ENCODE measurements at regions not wholly inside any gene's neighbourhood (a gene's known extent, or its start where the extent isn't known, plus 50 kb on each side); places are given as distances from the start of the nearest gene placed in this dataset.
A peak's percentile ranks its signal among the peaks of the same experiment; 100 is the strongest.

GRCh38 chr4:189113389-189113888 lies 827.2 kb upstream of the FRG1 start:
- TF ChIP-seq, protein P1, sequence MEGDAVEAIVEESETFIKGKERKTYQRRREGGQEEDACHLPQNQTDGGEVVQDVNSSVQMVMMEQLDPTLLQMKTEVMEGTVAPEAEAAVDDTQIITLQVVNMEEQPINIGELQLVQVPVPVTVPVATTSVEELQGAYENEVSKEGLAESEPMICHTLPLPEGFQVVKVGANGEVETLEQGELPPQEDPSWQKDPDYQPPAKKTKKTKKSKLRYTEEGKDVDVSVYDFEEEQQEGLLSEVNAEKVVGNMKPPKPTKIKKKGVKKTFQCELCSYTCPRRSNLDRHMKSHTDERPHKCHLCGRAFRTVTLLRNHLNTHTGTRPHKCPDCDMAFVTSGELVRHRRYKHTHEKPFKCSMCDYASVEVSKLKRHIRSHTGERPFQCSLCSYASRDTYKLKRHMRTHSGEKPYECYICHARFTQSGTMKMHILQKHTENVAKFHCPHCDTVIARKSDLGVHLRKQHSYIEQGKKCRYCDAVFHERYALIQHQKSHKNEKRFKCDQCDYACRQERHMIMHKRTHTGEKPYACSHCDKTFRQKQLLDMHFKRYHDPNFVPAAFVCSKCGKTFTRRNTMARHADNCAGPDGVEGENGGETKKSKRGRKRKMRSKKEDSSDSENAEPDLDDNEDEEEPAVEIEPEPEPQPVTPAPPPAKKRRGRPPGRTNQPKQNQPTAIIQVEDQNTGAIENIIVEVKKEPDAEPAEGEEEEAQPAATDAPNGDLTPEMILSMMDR (conservative IDR thresholded peaks at IDR 0.05): no peak
- no peak overlapping the region for H3K27ac ChIP-seq

DNA sequence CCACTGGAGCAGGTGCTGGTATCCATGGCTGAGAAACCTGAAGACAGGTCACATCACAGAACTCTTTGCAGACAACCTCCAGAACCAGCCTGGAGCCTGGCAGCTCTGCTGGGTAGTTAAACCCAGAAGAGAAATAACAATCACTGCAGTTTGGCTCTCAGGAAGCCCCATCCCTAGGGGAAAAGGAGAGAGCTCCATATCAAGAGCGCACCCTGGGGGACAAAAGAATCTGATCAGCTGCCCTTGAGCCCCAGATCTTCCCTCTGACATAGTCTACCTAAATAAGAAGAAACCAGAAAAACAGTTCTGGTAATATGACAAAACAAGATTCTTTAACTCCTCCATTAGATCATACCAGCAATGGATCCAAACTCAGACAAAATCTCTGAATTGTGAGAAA lies 823.2 kb upstream of the FRG1 start:
- no peak overlapping the region for H3K27ac ChIP-seq
- TF ChIP-seq, protein P1 (conservative IDR thresholded peaks at IDR 0.05): no peak

DNA sequence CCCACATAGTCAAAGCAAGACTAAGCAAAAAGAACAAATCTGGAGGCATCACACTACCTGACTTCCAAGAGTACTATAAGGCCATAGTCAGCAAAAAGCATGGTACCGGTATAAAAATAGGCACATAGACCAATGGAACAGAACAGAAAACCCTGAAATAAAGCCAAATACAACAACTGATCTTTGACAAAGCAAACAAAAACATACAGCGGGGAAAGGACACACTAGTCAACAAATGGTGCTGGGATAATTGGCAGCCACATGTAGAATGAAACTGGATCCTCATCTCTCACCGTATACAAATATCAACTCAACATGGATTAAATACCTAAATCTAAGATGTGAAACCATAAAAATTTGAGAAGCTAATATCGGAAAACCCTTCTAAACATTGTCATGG lies 819.3 kb upstream of the FRG1 start:
- no peak overlapping the region for H3K27ac ChIP-seq
- TF ChIP-seq, protein P1 (conservative IDR thresholded peaks at IDR 0.05): no peak

DNA sequence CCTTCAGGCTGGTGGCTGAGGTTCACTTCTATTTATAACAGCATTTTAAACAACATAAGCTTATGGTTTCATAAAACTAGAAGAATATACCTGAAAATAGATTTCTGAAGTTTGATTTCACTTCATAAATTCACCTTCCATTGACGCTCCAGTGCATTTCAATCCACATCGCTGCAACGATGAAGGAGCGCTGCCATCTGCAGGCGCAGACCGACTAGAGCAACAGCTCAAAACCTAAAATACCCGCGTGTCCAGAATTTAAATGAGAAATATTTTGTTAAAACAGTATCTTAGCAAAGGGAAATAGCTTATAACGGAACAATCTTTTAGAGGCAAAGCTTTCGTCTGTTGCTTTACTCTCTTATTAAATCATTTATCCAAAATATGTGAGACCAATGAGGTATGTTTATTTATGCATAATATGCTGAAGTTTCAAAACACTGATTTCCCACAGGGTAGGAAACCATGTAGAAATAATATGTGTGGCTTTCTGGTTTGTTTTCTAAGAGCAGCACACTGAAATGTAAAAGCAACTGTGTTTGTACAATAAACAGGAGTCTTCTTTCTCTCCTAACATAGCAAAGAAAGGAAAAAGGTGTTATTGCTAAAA lies 816.4 kb upstream of the FRG1 start:
- H3K27ac ChIP-seq: no peak overlapping the region
- TF ChIP-seq, protein P1 (conservative IDR thresholded peaks at IDR 0.05): peak; percentile 93

DNA sequence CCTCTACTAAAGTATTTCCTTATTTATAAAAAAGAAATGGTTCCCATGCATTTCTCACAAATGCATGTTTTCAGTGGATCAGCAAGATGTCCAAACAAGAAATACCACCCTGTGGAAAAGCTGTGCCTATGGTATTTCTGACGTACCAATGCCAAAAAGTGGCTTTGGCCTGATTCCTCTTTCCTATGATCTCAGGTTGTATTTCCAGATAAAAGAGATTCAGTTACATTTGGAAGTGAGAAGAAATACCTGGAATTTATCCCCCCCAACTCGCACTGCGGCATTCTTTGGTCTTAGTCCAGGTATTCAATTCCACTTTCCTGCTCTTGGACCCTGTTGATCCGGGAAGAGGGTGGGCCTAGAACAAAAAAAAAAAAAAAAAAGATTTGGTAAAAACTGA lies 815.9 kb upstream of the FRG1 start:
- no peak overlapping the region for H3K27ac ChIP-seq
- TF ChIP-seq, protein P1 (conservative IDR thresholded peaks at IDR 0.05): no peak

DNA sequence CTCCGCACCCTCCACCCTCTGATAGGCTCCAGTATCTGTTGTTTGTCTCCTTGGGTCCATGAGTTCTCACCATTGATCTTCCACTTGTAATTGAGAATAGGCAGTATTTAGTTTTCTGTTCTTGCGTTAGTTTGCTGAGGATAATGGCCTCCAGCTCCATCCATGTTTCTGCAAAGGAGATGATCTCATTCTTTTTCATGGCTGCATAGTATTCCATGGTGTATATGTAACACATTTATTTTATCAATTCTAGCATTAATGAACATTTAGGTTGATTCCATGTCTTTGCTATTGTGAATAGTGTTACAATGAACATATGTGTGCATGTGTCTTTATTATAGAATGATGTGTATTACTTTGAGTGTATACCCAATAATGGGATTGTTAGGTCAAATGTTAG lies 814.6 kb upstream of the FRG1 start:
- TF ChIP-seq, protein P1 (conservative IDR thresholded peaks at IDR 0.05): no peak
- no peak overlapping the region for H3K27ac ChIP-seq

- TF ChIP-seq, protein P1 (conservative IDR thresholded peaks at IDR 0.05): no peak
- no peak overlapping the region for H3K27ac ChIP-seq
These were observed 812.3 kb upstream of the FRG1 start for GRCh38 chr4:189128341-189128740.

Measured in VCaP (cell line).